GM23338 (cell line): ENCODE measurements at regions not wholly inside any gene's neighbourhood (a gene's known extent, or its start where the extent isn't known, plus 50 kb on each side); places are given as distances from the start of the nearest gene placed in this dataset.

Source experiments
- ATAC-seq: fragments of 200-7000 bp; cut with Tn5 transposase; 3 replicates; pipeline ENCODE4 v1.9.1; 2020
- DNase-seq: peaks from one replicate; pipeline ENCODE4 v3.0.0-alpha.2; 2015; ENCODE audit warnings: low spot score
- H2AFZ ChIP-seq: fragments of 200-600 bp; sonication (generic); 2 replicates; pipeline ENCODE4 v1.8.0; 2016; ENCODE audit warnings: antibody characterized with exemption, mild to moderate bottlenecking, moderate library complexity
- H3F3A ChIP-seq: fragments of 200-600 bp; sonication (generic); replicated peaks from 2 replicates; pipeline ENCODE4 v1.8.0; 2017; ENCODE audit warnings: antibody characterized with exemption, mixed run types, low read depth
- H3K27ac ChIP-seq: fragments of 200-600 bp; sonication (generic); 2 replicates; pipeline ENCODE4 v1.6.1; 2016; ENCODE audit warnings: low read depth
- H3K27me3 ChIP-seq: fragments of 200-600 bp; sonication (generic); 2 replicates; pipeline ENCODE4 v1.8.0; 2016; ENCODE audit warnings: mild to moderate bottlenecking, mixed run types, moderate library complexity; ENCODE audit not compliant: insufficient read depth
- H3K36me3 ChIP-seq: fragments of 200-600 bp; sonication (generic); 2 replicates; pipeline ENCODE4 v1.8.0; 2016; ENCODE audit warnings: mild to moderate bottlenecking; ENCODE audit not compliant: insufficient read depth
- H3K4me1 ChIP-seq: fragments of 200-600 bp; sonication (generic); 2 replicates; pipeline ENCODE4 v1.8.0; 2016; ENCODE audit warnings: mild to moderate bottlenecking, moderate library complexity; ENCODE audit not compliant: insufficient read depth
- H3K4me2 ChIP-seq: fragments of 200-600 bp; sonication (generic); 2 replicates; pipeline ENCODE4 v1.7.1; 2017; ENCODE audit warnings: mixed run types
- H3K4me3 ChIP-seq: fragments of 200-600 bp; sonication (generic); 2 replicates; pipeline ENCODE4 v1.6.1; 2016; ENCODE audit warnings: mixed run types
- H3K79me2 ChIP-seq: fragments of 200-600 bp; sonication (generic); replicated peaks from 2 replicates; pipeline ENCODE4 v1.8.0; 2017; ENCODE audit warnings: mild to moderate bottlenecking; ENCODE audit not compliant: insufficient read depth
- H3K9me2 ChIP-seq: fragments of 200-600 bp; sonication (generic); 2 replicates; pipeline ENCODE4 v1.8.0; 2017; ENCODE audit not compliant: insufficient read depth
- H4K20me1 ChIP-seq: fragments of 200-600 bp; sonication (generic); replicated peaks from 2 replicates; pipeline ENCODE4 v1.8.0; 2017; ENCODE audit warnings: mild to moderate bottlenecking; ENCODE audit not compliant: insufficient read depth
- H3K27ac Mint-ChIP-seq: 2 replicates; pipeline ENCODE4 v1.8.0; 2020; ENCODE audit warnings: inconsistent platforms, mild to moderate bottlenecking, moderate library complexity, mixed read lengths
- H3K27me3 Mint-ChIP-seq: 3 replicates; pipeline ENCODE4 v1.8.0; 2022; ENCODE audit warnings: low read depth, mild to moderate bottlenecking, moderate library complexity, mixed read lengths, inconsistent platforms; ENCODE audit not compliant: insufficient read depth, poor library complexity
- H3K36me3 Mint-ChIP-seq: 3 replicates; pipeline ENCODE4 v1.8.0; 2021; ENCODE audit warnings: low read depth, mild to moderate bottlenecking, inconsistent platforms, moderate library complexity, mixed read lengths
- H3K4me1 Mint-ChIP-seq: 3 replicates; pipeline ENCODE4 v1.8.0; 2020; ENCODE audit warnings: mild to moderate bottlenecking, inconsistent platforms, mixed read lengths
- H3K4me3 Mint-ChIP-seq: 3 replicates; pipeline ENCODE4 v1.8.0; 2021; ENCODE audit warnings: moderate library complexity, mild to moderate bottlenecking, inconsistent platforms, mixed read lengths
- H3K9me3 Mint-ChIP-seq: 3 replicates; pipeline ENCODE4 v1.8.0; 2020; ENCODE audit warnings: moderate library complexity, mild to moderate bottlenecking, inconsistent platforms, mixed read lengths
- CREB1 ChIP-seq: fragments of 250-450 bp; sonication (Bioruptor Pico); IDR thresholded peaks from 2 replicates; pipeline ENCODE4 v1.5.0; 2020; ENCODE audit warnings: low read depth, mild to moderate bottlenecking, moderate library complexity
- EZH2 ChIP-seq: fragments of 200-600 bp; sonication (generic); IDR thresholded peaks from one replicate; pipeline ENCODE4 v1.8.0; 2017; ENCODE audit warnings: antibody characterized with exemption, mild to moderate bottlenecking, low read depth; ENCODE audit not compliant: unreplicated experiment
- NANOG ChIP-seq: IDR thresholded peaks from 2 replicates; pipeline ENCODE4 v1.6.1; 2016; ENCODE audit warnings: antibody characterized with exemption, borderline replicate concordance
- POLR2AphosphoS5 ChIP-seq: IDR thresholded peaks from 2 replicates; pipeline ENCODE4 v1.6.1; 2016; ENCODE audit warnings: antibody characterized with exemption, low read depth
- ZNF114 ChIP-seq: fragments of 250-450 bp; sonication (Bioruptor Pico); IDR thresholded peaks from 2 replicates; pipeline ENCODE4 v1.5.0; 2020; ENCODE audit warnings: mild to moderate bottlenecking, moderate library complexity
- ZNF331 ChIP-seq: fragments of 250-450 bp; sonication (Bioruptor Pico); IDR thresholded peaks from 2 replicates; pipeline ENCODE4 v1.5.0; 2020; ENCODE audit warnings: low read depth, mild to moderate bottlenecking, moderate library complexity
- TF ChIP-seq, protein P1 (sequence below): IDR thresholded peaks from one replicate; pipeline ENCODE4 v1.6.1; 2018; ENCODE audit warnings: antibody characterized with exemption; ENCODE audit not compliant: unreplicated experiment
- TF ChIP-seq, protein P2 (sequence below): fragments of 250-450 bp; sonication (Bioruptor Pico); IDR thresholded peaks from 2 replicates; pipeline ENCODE4 v1.5.0; 2020; ENCODE audit warnings: mild to moderate bottlenecking, moderate library complexity

DNA sequence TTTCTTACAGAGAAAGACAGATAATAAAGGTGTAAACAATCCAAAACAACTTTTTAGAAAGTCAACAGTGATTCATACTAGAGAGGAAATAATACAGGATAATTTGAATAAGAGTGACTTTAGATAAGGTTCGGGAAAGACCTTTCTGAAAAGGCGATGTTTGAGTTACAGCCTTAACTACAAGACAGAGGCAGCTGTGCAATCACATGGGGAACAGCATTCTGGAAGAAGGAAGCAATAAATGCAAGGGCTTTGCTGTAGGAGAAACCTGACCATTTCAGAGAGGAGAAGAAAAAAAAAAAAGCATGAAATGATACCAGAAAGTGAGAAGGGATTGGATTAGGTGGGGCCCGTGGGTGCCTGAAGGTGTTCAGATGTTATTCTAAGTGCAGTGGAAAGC lies 200.6 kb upstream of the ATP11B start (continued):
- TF ChIP-seq CREB1 (CRISPR knock-in tag) (no peak), NANOG (no peak), EZH2 (no peak), ZNF331 (CRISPR knock-in tag) (no peak), ZNF114 (no peak)
- TF ChIP-seq, protein P1, sequence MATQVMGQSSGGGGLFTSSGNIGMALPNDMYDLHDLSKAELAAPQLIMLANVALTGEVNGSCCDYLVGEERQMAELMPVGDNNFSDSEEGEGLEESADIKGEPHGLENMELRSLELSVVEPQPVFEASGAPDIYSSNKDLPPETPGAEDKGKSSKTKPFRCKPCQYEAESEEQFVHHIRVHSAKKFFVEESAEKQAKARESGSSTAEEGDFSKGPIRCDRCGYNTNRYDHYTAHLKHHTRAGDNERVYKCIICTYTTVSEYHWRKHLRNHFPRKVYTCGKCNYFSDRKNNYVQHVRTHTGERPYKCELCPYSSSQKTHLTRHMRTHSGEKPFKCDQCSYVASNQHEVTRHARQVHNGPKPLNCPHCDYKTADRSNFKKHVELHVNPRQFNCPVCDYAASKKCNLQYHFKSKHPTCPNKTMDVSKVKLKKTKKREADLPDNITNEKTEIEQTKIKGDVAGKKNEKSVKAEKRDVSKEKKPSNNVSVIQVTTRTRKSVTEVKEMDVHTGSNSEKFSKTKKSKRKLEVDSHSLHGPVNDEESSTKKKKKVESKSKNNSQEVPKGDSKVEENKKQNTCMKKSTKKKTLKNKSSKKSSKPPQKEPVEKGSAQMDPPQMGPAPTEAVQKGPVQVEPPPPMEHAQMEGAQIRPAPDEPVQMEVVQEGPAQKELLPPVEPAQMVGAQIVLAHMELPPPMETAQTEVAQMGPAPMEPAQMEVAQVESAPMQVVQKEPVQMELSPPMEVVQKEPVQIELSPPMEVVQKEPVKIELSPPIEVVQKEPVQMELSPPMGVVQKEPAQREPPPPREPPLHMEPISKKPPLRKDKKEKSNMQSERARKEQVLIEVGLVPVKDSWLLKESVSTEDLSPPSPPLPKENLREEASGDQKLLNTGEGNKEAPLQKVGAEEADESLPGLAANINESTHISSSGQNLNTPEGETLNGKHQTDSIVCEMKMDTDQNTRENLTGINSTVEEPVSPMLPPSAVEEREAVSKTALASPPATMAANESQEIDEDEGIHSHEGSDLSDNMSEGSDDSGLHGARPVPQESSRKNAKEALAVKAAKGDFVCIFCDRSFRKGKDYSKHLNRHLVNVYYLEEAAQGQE = no peak

DNA sequence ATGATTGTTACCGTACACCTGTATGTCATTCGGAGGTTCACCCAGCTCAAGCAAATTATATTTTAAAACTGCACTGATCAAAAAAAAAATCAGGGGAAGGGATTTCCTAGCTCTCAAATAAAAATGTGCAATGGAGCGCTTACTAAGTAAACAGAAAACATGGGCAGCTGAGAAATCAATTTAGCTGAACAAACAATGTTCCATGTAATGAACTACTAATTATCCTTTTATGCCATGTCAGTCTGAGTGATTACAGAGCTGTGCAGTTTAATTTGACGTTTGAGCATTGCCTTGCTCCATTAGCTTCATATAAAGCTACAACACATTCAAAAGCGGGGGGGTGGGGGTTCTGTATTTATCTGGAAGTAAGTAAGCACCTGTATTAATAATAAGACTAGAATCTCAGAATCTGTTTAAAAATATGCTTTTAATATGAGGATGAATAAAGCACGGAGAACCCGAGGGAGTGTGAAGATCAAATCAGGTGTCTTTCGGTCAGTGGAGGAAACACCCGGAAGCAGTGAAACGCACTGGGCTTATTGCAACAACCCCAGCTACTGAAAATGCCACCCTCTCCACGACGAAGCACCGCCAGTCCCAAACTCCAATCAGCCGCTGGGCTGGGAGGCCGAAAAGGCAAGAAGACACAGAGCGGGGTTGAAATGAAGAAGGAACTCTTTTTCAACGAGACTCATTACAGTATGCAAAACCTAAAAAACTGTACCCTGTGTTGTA lies 196.5 kb upstream of the ATP11B start:
- no peaks in the 10 kb centered on the region for H3K9me3 Mint-ChIP-seq

DNA sequence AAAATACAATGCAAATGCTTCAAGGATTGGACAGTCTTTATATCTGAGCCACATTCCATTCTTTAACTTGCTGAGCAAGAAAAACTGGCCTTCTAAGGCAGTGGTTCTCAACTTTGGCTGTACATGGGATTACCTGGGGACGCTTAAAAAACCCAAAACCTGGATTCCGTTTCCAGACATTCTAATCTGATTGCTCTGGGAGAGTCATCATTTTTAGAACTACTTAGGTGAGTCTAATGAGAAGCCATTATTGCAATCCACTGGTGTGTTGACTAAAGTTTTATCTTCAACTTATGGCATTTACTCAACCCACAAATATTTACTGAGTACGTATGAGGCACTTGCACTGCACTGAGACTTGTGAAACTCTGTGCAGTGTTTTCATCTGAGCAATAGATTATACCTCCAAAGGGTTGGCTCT lies 195.7 kb upstream of the ATP11B start:
- H3K27ac ChIP-seq = no peak overlapping the region
- H3K4me1 ChIP-seq = 0 out of 2 replicates have a peak, but pooled peaks cover under 1% of the 10 kb centered on the region
- Mint-ChIP-seq H3K9me3 (no peaks in the 10 kb centered on the region), H3K27ac (no peak overlapping the region), H3K27me3 (peaks cover 1% of the 10 kb centered on the region), H3K4me1 (no peaks in the 10 kb centered on the region), H3K36me3 (no peaks in the 10 kb centered on the region), H3K4me3 (no peak overlapping the region)
- no peaks in the 10 kb centered on the region for H4K20me1 ChIP-seq
- no peak overlapping the region for H3K4me3 ChIP-seq
- no peak overlapping the region for H3K4me2 ChIP-seq
- H2AFZ ChIP-seq = peak overlapping the region; percentile 60; the same call in 1 of the 2 replicates
- no peaks in the 10 kb centered on the region for H3K9me2 ChIP-seq
- no peaks in the 10 kb centered on the region for H3F3A ChIP-seq
- ATAC-seq (no peak), DNase-seq (no peak)
- no peaks in the 10 kb centered on the region for H3K27me3 ChIP-seq
- TF ChIP-seq CREB1 (CRISPR knock-in tag) = no peak
- TF ChIP-seq POLR2AphosphoS5 = no peak
- TF ChIP-seq, protein P2, sequence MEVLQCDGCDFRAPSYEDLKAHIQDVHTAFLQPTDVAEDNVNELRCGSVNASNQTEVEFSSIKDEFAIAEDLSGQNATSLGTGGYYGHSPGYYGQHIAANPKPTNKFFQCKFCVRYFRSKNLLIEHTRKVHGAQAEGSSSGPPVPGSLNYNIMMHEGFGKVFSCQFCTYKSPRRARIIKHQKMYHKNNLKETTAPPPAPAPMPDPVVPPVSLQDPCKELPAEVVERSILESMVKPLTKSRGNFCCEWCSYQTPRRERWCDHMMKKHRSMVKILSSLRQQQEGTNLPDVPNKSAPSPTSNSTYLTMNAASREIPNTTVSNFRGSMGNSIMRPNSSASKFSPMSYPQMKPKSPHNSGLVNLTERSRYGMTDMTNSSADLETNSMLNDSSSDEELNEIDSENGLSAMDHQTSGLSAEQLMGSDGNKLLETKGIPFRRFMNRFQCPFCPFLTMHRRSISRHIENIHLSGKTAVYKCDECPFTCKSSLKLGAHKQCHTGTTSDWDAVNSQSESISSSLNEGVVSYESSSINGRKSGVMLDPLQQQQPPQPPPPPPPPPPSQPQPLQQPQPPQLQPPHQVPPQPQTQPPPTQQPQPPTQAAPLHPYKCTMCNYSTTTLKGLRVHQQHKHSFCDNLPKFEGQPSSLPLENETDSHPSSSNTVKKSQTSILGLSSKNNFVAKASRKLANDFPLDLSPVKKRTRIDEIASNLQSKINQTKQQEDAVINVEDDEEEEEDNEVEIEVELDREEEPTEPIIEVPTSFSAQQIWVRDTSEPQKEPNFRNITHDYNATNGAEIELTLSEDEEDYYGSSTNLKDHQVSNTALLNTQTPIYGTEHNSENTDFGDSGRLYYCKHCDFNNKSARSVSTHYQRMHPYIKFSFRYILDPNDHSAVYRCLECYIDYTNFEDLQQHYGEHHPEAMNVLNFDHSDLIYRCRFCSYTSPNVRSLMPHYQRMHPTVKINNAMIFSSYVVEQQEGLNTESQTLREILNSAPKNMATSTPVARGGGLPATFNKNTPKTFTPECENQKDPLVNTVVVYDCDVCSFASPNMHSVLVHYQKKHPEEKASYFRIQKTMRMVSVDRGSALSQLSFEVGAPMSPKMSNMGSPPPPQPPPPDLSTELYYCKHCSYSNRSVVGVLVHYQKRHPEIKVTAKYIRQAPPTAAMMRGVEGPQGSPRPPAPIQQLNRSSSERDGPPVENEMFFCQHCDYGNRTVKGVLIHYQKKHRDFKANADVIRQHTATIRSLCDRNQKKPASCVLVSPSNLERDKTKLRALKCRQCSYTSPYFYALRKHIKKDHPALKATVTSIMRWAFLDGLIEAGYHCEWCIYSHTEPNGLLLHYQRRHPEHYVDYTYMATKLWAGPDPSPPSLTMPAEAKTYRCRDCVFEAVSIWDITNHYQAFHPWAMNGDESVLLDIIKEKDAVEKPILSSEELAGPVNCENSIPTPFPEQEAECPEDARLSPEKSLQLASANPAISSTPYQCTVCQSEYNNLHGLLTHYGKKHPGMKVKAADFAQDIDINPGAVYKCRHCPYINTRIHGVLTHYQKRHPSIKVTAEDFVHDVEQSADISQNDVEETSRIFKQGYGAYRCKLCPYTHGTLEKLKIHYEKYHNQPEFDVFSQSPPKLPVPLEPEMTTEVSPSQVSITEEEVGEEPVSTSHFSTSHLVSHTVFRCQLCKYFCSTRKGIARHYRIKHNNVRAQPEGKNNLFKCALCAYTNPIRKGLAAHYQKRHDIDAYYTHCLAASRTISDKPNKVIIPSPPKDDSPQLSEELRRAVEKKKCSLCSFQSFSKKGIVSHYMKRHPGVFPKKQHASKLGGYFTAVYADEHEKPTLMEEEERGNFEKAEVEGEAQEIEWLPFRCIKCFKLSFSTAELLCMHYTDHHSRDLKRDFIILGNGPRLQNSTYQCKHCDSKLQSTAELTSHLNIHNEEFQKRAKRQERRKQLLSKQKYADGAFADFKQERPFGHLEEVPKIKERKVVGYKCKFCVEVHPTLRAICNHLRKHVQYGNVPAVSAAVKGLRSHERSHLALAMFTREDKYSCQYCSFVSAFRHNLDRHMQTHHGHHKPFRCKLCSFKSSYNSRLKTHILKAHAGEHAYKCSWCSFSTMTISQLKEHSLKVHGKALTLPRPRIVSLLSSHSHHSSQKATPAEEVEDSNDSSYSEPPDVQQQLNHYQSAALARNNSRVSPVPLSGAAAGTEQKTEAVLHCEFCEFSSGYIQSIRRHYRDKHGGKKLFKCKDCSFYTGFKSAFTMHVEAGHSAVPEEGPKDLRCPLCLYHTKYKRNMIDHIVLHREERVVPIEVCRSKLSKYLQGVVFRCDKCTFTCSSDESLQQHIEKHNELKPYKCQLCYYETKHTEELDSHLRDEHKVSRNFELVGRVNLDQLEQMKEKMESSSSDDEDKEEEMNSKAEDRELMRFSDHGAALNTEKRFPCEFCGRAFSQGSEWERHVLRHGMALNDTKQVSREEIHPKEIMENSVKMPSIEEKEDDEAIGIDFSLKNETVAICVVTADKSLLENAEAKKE = no peak
- no peak for TF ChIP-seq ZNF331 (CRISPR knock-in tag)
- H3K79me2 ChIP-seq = no peaks in the 10 kb centered on the region
- H3K36me3 ChIP-seq = no peaks in the 10 kb centered on the region

More for the DNA sequence above, 196.5 kb upstream of the ATP11B start:
- Mint-ChIP-seq H3K36me3 (no peaks in the 10 kb centered on the region), H3K27ac (no peak overlapping the region), H3K4me3 (no peak overlapping the region), H3K4me1 (no peaks in the 10 kb centered on the region), H3K27me3 (peaks cover 1% of the 10 kb centered on the region)
- DNase-seq = no peak
- no peak for ATAC-seq
- no peak overlapping the region for H3K4me3 ChIP-seq
- H2AFZ ChIP-seq = peak overlapping the region; percentile 60; the same call in 1 of the 2 replicates
- no peaks in the 10 kb centered on the region for H3K27me3 ChIP-seq
- H3K4me2 ChIP-seq = no peak overlapping the region
- no peaks in the 10 kb centered on the region for H3K79me2 ChIP-seq
- TF ChIP-seq POLR2AphosphoS5 (no peak), ZNF331 (CRISPR knock-in tag) (no peak), NANOG (no peak)
- no peaks in the 10 kb centered on the region for H3F3A ChIP-seq
- 0 out of 2 replicates have a peak, but pooled peaks cover 5% of the 10 kb centered on the region for H3K4me1 ChIP-seq
- H3K9me2 ChIP-seq = no peaks in the 10 kb centered on the region
- no peaks in the 10 kb centered on the region for H3K36me3 ChIP-seq
- H4K20me1 ChIP-seq = no peaks in the 10 kb centered on the region
- no peak overlapping the region for H3K27ac ChIP-seq
